ENCODE measurements at regions not wholly inside any gene's neighbourhood (a gene's known extent, or its start where the extent isn't known, plus 50 kb on each side); places are given as distances from the start of the nearest gene placed in this dataset.

- TF ChIP-seq SUZ12 (IDR thresholded peaks at IDR 0.05; ENCODE audit: extremely low read depth, insufficient read depth, insufficient read length) (no peak), ZNF274 (IDR thresholded peaks at IDR 0.05; ENCODE audit: low read depth, low read length) (no peak), YY1 (IDR thresholded peaks at IDR 0.05; ENCODE audit: insufficient read depth, insufficient read length) (no peak)
- DNase-seq (ENCODE audit: low read depth, low spot score), result no peak
- H3K9me3 ChIP-seq (ENCODE audit: insufficient read depth, low read length), result no peaks in the 10 kb centered on the region
- H3K36me3 ChIP-seq (ENCODE audit: insufficient read depth, insufficient read length, low read length), result no peaks in the 10 kb centered on the region
- H3K9ac ChIP-seq (ENCODE audit: insufficient read length, low read depth), result no peak overlapping the region
- H3K27me3 ChIP-seq (ENCODE audit: insufficient read depth, insufficient read length), result peaks cover 9% of the 10 kb centered on the region
- H3K4me1 ChIP-seq (ENCODE audit: insufficient read depth, insufficient read length), result peaks cover 15% of the 10 kb centered on the region
- no peak overlapping the region for H3K4me3 ChIP-seq (ENCODE audit: insufficient read length, low read depth)
Observed at GRCh38 chr5:1706021-1706420, 93.6 kb downstream of the MRPL36 start.

DNA sequence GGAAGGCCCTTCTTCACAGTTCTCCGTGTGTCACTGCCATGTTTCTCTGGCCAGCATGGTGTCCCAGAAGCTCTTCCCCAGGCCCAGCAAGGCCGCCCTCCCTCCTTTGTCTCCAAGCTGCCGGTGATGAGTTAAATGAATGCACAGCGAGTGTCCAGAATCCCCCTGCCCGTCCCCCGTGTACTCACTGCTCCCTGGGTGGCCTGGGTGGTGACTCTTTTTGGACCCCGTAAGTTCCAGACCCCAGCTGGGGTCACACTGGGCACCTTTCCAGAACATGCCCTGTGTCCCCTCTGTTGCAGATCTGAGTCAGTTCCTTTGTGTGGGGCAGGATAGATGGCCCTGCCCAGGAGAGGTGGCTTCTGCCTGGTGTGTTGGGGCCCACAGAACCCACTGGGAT is 95.0 kb downstream of the MRPL36 start:
- H3K4me3 ChIP-seq (ENCODE audit: insufficient read length, low read depth), result no peak overlapping the region
- TF ChIP-seq YY1 (IDR thresholded peaks at IDR 0.05; ENCODE audit: insufficient read depth, insufficient read length), result no peak
- TF ChIP-seq ZNF274 (IDR thresholded peaks at IDR 0.05; ENCODE audit: low read depth, low read length), result no peak
- no peak for TF ChIP-seq SUZ12 (IDR thresholded peaks at IDR 0.05; ENCODE audit: extremely low read depth, insufficient read depth, insufficient read length)
- H3K27me3 ChIP-seq (ENCODE audit: insufficient read depth, insufficient read length), result peaks cover 9% of the 10 kb centered on the region
- DNase-seq (ENCODE audit: low read depth, low spot score), result no peak
- peaks cover 15% of the 10 kb centered on the region for H3K4me1 ChIP-seq (ENCODE audit: insufficient read depth, insufficient read length)
- H3K36me3 ChIP-seq (ENCODE audit: insufficient read depth, insufficient read length, low read length), result no peaks in the 10 kb centered on the region
- no peak overlapping the region for H3K9ac ChIP-seq (ENCODE audit: insufficient read length, low read depth)
- 0 out of 2 replicates have a peak, but pooled peaks cover 2% of the 10 kb centered on the region for H3K9me3 ChIP-seq (ENCODE audit: insufficient read depth, low read length)

DNA sequence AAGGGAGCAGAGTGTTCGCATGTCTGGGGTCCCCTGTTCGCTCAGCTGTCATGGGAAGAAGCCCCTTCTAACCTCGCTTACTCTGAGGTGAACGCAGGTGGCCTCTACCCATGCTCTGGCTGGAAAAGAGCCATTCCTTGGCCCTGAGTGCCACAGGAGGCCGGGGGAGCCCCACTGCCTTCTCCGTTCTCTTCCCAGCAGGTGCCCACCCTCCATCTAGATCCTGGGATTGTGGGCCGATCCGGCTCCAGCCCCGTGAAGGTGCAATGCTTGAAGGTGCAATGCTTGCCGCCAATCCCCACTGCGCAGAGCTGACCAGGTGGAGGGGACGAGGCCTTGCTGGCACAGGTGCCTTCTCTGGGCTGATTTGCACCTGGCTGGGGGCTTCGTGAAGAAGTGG is 95.4 kb downstream of the MRPL36 start:
- Histone ChIP-seq H3K4me1 (ENCODE audit: insufficient read depth, insufficient read length) (peaks cover 14% of the 10 kb centered on the region), H3K4me3 (ENCODE audit: insufficient read length, low read depth) (no peak overlapping the region), H3K27me3 (ENCODE audit: insufficient read depth, insufficient read length) (peaks cover 9% of the 10 kb centered on the region), H3K9me3 (ENCODE audit: insufficient read depth, low read length) (0 out of 2 replicates have a peak, but pooled peaks cover 6% of the 10 kb centered on the region), H3K9ac (ENCODE audit: insufficient read length, low read depth) (no peak overlapping the region), H3K36me3 (ENCODE audit: insufficient read depth, insufficient read length, low read length) (no peaks in the 10 kb centered on the region)
- no peak for DNase-seq (ENCODE audit: low read depth, low spot score)
- no peak for TF ChIP-seq ZNF274 (IDR thresholded peaks at IDR 0.05; ENCODE audit: low read depth, low read length)
- no peak for TF ChIP-seq YY1 (IDR thresholded peaks at IDR 0.05; ENCODE audit: insufficient read depth, insufficient read length)
- no peak for TF ChIP-seq SUZ12 (IDR thresholded peaks at IDR 0.05; ENCODE audit: extremely low read depth, insufficient read depth, insufficient read length)

DNA sequence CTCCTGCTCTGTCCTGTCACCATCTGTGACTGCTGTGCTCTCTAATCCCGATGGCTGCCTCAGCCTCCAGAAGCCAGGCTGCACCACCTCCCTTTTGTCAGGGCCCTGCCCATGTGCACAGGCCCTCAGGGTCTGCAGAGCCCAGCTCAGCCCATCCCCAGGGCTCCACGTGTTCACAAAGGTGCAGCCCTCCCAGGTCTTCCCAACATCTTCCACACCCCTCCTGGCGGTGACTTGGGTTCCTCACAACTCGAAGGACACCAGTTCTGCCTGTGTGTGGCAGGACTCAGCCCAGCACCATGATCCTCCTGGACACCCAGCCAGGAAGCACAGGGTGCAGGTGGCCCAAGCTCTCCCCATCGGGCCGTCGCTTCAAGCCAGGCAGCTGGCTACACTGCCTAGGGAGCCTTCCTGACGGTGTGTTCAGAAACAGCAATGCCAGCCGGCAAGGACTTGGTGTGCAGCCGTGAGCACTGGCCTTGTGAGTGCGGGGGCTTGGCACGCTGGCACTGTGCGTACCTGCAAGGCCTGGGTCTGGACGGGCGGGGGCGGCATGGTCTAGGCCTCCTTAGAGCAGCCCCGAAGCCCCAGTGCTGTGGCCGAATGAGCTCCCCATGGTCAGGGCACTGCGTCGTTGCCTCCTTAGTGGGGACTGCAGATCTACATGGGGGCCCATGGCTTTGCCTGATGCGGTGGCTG is 96.1 kb downstream of the MRPL36 start:
- H3K9me3 ChIP-seq (ENCODE audit: insufficient read depth, low read length), result 0 out of 2 replicates have a peak, but pooled peaks cover 7% of the 10 kb centered on the region

DNA sequence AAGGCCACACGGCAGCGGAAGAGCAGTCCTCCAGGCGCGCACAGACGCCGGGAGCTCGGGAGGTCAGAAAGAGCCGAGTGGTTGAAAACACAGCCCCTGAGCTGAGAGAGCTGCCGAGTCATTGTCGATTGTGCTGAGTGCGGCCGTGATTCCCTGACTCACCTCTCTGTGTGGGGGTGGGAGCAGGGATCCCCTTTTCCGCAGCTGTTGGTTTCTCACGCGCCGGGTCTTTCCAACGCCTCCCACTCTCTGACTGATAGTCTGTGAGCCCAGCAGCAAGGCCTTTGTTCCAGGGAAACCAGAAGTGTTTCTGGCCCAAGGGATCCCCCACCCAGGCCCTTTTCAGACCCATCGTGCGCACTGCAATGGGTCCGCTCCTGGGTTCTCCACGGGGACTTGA is 97.3 kb downstream of the MRPL36 start:
- Histone ChIP-seq H3K4me3 (ENCODE audit: insufficient read length, low read depth) (no peak overlapping the region), H3K9me3 (ENCODE audit: insufficient read depth, low read length) (0 out of 2 replicates have a peak, but pooled peaks cover 7% of the 10 kb centered on the region), H3K27me3 (ENCODE audit: insufficient read depth, insufficient read length) (no peaks in the 10 kb centered on the region), H3K4me1 (ENCODE audit: insufficient read depth, insufficient read length) (peaks cover 6% of the 10 kb centered on the region), H3K36me3 (ENCODE audit: insufficient read depth, insufficient read length, low read length) (no peaks in the 10 kb centered on the region), H3K9ac (ENCODE audit: insufficient read length, low read depth) (no peak overlapping the region)
- DNase-seq (ENCODE audit: low read depth, low spot score), result no peak
- no peak for TF ChIP-seq YY1 (IDR thresholded peaks at IDR 0.05; ENCODE audit: insufficient read depth, insufficient read length)
- TF ChIP-seq ZNF274 (IDR thresholded peaks at IDR 0.05; ENCODE audit: low read depth, low read length), result no peak
- no peak for TF ChIP-seq SUZ12 (IDR thresholded peaks at IDR 0.05; ENCODE audit: extremely low read depth, insufficient read depth, insufficient read length)

More for the DNA sequence above, 96.1 kb downstream of the MRPL36 start:
- TF ChIP-seq ZNF274 (IDR thresholded peaks at IDR 0.05; ENCODE audit: low read depth, low read length) (no peak), SUZ12 (IDR thresholded peaks at IDR 0.05; ENCODE audit: extremely low read depth, insufficient read depth, insufficient read length) (no peak), YY1 (IDR thresholded peaks at IDR 0.05; ENCODE audit: insufficient read depth, insufficient read length) (no peak)
- Histone ChIP-seq H3K36me3 (ENCODE audit: insufficient read depth, insufficient read length, low read length) (no peaks in the 10 kb centered on the region), H3K27me3 (ENCODE audit: insufficient read depth, insufficient read length) (peaks cover 1% of the 10 kb centered on the region), H3K4me1 (ENCODE audit: insufficient read depth, insufficient read length) (peaks cover 7% of the 10 kb centered on the region), H3K4me3 (ENCODE audit: insufficient read length, low read depth) (no peak overlapping the region), H3K9ac (ENCODE audit: insufficient read length, low read depth) (no peak overlapping the region)
- no peak for DNase-seq (ENCODE audit: low read depth, low spot score)

- Histone ChIP-seq H3K27me3 (ENCODE audit: insufficient read depth, insufficient read length) (no peaks in the 10 kb centered on the region), H3K36me3 (ENCODE audit: insufficient read depth, insufficient read length, low read length) (no peaks in the 10 kb centered on the region), H3K4me1 (ENCODE audit: insufficient read depth, insufficient read length) (peaks cover 6% of the 10 kb centered on the region), H3K9me3 (ENCODE audit: insufficient read depth, low read length) (0 out of 2 replicates have a peak, but pooled peaks cover 7% of the 10 kb centered on the region), H3K4me3 (ENCODE audit: insufficient read length, low read depth) (no peak overlapping the region), H3K9ac (ENCODE audit: insufficient read length, low read depth) (no peak overlapping the region)
- no peak for DNase-seq (ENCODE audit: low read depth, low spot score)
- no peak for TF ChIP-seq SUZ12 (IDR thresholded peaks at IDR 0.05; ENCODE audit: extremely low read depth, insufficient read depth, insufficient read length)
- TF ChIP-seq YY1 (IDR thresholded peaks at IDR 0.05; ENCODE audit: insufficient read depth, insufficient read length), result no peak
- TF ChIP-seq ZNF274 (IDR thresholded peaks at IDR 0.05; ENCODE audit: low read depth, low read length), result no peak
Observed at GRCh38 chr5:1701884-1702283, 97.8 kb downstream of the MRPL36 start.

DNA sequence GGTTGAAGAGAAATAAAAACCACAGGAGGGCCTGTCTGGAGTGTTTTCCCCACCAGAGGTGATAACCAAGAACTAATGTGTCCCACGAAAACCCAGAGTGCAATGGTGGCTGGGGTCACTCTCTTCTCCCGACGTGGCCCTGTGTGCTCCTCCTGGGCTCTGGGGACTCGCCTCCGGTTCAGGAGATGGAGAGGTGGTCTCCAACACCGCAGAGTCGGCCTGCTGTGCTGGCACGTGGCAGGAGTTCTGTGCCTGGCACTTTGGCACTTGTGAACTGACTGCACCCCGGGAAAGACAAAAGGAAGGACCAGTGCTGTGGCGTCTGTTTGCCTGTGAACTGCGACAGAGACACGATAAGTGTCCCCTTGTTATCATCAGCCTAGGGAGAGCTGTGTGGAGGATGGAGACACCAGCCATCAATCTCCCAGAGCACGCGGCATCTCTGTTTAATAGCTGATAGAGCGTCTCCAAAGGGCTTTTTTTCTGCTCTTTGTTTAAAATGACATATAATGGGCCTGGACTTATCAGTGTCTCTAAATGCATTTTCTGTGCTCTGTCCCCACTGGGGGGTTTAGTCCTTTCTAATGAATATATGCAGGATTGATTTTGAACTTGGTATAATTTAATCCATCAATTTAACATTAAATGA is 98.3 kb downstream of the MRPL36 start:
- DNase-seq (ENCODE audit: low read depth, low spot score), result no peak
- no peak for TF ChIP-seq SUZ12 (IDR thresholded peaks at IDR 0.05; ENCODE audit: extremely low read depth, insufficient read depth, insufficient read length)
- TF ChIP-seq YY1 (IDR thresholded peaks at IDR 0.05; ENCODE audit: insufficient read depth, insufficient read length), result no peak
- no peak for TF ChIP-seq ZNF274 (IDR thresholded peaks at IDR 0.05; ENCODE audit: low read depth, low read length)
- H3K9me3 ChIP-seq (ENCODE audit: insufficient read depth, low read length), result 0 out of 2 replicates have a peak, but pooled peaks cover 7% of the 10 kb centered on the region
- no peak overlapping the region for H3K4me3 ChIP-seq (ENCODE audit: insufficient read length, low read depth)
- H3K27me3 ChIP-seq (ENCODE audit: insufficient read depth, insufficient read length), result no peaks in the 10 kb centered on the region
- H3K4me1 ChIP-seq (ENCODE audit: insufficient read depth, insufficient read length), result peaks cover 6% of the 10 kb centered on the region
- no peaks in the 10 kb centered on the region for H3K36me3 ChIP-seq (ENCODE audit: insufficient read depth, insufficient read length, low read length)
- no peak overlapping the region for H3K9ac ChIP-seq (ENCODE audit: insufficient read length, low read depth)
